DMS 273 (cell line): ENCODE measurements at regions not wholly inside any gene's neighbourhood (a gene's known extent, or its start where the extent isn't known, plus 50 kb on each side); places are given as distances from the start of the nearest gene placed in this dataset.
A peak's percentile ranks its signal among the peaks of the same experiment; 100 is the strongest.

Source experiments
- DNase-seq: peaks from one replicate; lab custom pipeline; 2025; ENCODE audit not compliant: unreplicated experiment; lab: John Stamatoyannopoulos, UW

- no peak for DNase-seq
Observed at GRCh38 chr7:10100572-10100971, 873.1 kb upstream of the PHF14 start.

DNA sequence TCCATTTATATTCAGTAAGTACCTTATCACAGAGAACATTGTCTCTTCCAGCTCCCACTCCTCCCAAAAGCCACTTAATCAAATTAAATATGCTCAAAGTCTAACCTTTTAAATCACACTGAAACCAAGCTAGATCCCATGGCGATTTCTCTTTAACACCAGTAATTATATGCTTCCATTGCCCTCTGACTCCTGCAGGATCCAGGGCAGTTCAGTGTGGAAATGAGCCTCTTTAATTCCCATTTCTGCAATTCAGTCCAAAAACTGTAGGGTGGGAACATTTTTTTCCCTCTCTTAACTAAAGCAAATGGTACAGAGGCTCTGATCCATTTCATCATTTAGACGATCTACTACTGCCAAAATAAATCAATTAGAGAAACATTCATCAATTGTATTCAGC is 872.3 kb upstream of the PHF14 start:
- DNase-seq: no peak

- peak; percentile 8 for DNase-seq
Observed at GRCh38 chr7:10104292-10104691, 869.4 kb upstream of the PHF14 start.

GRCh38 chr7:10106609-10107008 is 867.1 kb upstream of the PHF14 start:
- DNase-seq: no peak

GRCh38 chr7:10116511-10116910 is 857.2 kb upstream of the PHF14 start:
- DNase-seq: no peak

- no peak for DNase-seq
Observed at GRCh38 chr7:10117815-10118214, 855.9 kb upstream of the PHF14 start.

DNA sequence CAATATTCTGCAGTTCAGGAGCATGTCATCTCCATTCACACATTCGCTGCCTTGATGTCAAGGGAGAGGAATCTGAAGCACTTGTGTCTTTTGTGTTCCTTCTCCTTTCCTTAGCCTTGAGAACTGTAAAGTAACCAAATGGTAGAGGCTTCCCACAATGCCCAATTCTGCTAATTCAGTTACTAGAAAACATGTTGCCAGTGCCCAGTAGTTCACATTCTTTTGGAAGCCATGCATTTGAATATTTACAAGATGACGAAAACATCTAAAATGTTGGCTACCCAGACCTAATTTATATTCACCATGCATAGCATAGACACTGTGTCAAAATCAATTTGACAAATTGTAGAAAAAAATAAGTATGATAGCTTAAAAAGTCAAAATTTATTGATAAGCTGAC is 852.7 kb upstream of the PHF14 start:
- DNase-seq: no peak

DNA sequence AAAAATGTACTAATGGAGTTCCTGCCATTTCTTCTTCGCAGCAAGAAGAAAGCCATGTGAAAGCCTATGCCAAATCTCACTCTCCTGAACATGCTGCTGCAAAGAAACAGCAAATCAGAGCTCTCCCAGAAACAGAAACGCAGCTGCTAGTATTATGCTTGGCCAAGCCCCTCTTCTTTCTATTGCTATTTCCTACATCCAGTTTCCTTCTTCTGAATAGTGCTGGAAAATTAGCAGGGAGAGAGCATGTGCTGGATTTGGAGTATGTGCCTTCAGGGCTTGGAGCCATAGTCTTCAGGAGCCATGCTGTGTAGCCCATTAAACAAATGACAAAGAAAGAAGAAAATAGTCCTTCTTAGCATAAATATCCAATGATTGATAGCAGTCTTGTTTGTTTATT is 852.0 kb upstream of the PHF14 start:
- DNase-seq: no peak

DNA sequence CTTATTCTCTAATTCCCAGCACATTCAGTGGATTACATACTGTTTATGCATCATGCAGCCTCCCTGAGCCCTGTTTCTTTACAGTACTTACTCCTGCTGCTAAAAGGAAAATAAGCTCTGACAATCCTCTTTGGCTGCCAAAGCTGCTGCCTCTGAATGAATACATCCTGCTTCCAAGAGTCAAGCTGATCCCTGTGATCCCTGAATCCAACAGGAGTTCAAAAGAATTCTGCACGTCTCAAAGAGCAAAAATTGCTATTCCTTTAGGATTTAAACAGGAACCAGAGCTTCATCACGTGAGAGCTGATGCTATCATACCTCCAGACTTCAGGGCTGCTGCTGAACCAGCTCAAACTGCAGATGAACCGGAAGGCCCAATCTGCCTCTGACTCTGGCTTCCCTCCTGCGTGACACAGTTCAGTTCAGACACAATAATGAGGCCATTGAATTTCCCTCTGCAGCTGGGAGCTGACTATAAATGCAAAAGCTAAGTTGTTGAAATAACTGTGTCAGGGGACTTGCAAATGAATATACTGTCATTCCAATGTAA is 851.0 kb upstream of the PHF14 start:
- peak; percentile 13 for DNase-seq

DNA sequence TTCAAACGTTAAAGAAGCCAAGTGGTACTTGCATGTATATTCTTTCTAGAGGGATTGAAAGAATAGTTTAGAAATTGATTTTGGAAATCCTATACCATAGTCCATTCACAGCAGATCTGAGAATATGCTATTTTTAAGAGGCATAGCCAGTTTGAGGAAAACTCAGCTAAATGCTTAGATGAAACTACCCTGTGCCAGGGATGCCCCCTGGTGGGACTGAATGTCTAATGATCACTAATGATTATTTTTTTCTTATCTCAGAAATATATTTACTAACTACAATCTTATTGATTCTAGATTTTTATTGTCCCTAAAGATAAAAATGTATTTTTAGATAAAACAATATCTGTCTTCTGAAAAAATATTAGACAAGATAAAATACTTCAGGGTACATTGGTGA is 844.9 kb upstream of the PHF14 start:
- peak; percentile 46 for DNase-seq

- no peak for DNase-seq
Observed at GRCh38 chr7:10138087-10138854, 835.4 kb upstream of the PHF14 start.

GRCh38 chr7:10146271-10146670 is 827.4 kb upstream of the PHF14 start:
- DNase-seq: no peak

DNA sequence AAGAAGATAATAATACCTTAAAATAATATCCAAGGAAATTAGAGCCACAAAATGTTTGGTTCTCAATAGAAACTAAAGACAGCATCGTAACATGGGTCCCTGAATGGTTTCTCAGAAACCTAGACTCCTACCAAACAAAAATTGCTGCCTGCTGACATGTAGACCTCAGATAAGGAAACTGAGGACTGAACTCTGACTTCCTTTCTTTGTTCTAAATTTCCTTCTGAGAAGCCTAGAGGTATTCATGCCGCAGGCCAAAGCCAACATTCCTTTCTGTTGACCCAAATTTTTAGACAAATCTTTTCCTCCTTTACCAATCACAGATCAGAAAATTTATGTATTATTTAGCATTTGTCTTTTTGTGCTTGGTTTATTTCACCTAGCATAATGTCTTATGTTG is 816.7 kb upstream of the PHF14 start:
- no peak for DNase-seq

DNA sequence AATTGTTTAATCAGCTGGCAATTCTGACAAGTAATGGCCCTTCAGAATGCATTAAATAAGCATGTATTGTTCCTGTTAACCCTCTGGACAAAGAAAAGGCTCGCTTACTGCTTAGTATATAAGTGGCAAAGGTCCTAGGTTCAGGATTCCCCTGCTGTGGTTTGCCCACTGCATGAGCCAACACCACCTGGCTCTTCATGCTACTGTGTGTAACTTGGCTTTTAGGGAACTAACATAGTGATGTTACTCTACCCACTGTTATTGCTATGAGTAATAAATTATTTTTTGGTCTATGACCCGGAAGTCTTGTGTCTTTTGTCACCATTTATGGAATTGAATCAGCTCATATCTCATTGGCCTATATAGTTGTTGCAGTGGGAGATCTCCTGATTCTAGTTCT is 791.7 kb upstream of the PHF14 start:
- no peak for DNase-seq

- DNase-seq: peak; percentile 35
Observed at GRCh38 chr7:10192074-10192473, 781.6 kb upstream of the PHF14 start.

GRCh38 chr7:10205696-10206095 is 768.0 kb upstream of the PHF14 start:
- DNase-seq: peak; percentile 5

DNA sequence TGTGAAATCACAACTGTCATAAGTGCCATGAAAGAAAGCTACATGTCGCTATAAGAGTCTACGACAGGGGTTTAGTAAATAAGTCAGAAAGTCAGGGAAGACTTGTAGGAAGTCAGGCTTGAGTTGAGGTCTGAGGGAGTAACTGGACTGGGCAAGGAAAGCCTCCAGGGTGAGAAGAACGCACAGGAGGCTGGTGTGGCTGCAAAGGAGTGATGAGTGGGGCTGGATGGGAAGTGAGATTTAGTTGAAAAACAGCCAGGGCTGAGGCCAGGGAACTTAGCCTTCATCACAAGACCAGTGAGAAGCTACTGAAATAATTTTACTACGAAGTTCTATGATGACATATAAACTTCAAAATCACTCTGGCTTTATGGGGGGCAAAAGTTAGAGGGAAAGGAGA is 763.7 kb upstream of the PHF14 start:
- DNase-seq: no peak

GRCh38 chr7:10211016-10211415 is 762.7 kb upstream of the PHF14 start:
- DNase-seq: no peak

GRCh38 chr7:10211861-10212260 is 761.8 kb upstream of the PHF14 start:
- no peak for DNase-seq

DNA sequence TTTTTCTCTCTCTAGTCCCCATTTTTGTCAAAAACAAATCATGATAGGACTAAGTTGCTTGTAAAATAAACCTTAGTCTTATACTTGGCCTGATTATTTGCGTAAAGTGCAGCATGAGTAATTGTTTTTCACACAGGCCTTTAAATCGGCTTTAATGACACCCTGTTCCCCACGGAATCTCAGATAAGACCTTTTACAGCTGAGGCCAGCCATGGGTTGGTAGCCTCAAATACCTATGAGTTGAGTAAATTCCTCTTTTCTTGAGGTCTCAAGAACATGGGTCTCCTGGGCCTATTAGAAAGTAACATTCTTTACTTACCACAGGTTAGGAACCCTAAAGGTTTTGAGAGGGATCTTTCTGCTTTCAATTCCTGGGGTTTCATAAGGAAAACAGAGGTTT is 761.0 kb upstream of the PHF14 start:
- no peak for DNase-seq

DNA sequence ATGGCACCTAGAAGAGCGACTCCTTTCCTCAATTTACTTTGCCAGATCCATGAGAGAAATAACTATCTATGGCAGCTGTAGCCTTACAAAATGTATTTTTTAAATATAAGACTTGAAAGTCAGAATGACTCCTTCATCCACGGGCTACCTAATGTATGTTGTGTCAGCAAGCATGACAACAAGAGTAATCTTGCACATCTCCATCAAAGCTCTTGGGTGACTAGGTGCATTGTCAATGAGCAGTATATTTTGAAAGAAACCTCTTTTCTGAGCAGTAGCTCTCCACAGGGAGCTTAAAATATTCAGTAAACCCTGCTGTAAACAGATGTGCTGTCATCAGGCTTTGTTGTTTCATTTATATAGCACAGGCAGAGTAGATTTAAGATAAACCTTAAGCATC is 757.2 kb upstream of the PHF14 start:
- DNase-seq: no peak

DNA sequence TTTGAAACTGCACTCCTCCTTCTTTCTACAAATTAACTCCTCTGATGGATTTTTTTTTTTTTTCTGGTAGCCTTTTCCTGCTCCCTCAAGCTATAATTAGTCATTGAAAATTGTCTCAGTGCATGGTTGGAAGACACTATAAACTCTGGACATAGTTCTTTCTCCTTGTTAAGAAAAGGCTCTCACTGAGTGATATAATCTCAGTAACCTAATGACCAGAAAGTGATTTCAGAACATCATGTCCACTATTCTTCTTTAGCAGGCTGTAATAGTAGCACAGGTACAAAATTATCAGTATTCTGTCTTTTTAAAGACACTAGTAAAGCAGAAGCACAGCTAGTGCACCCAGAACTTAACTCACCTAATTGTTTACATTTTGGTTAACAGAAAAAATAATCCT is 752.6 kb upstream of the PHF14 start:
- DNase-seq: no peak

- peak; percentile 8 for DNase-seq
Observed at GRCh38 chr7:10222976-10223375, 750.7 kb upstream of the PHF14 start.
